HG03457 (cell line): ENCODE measurements at regions not wholly inside any gene's neighbourhood (a gene's known extent, or its start where the extent isn't known, plus 50 kb on each side); places are given as distances from the start of the nearest gene placed in this dataset.

Experiments
- ATAC-seq: cut with Tn5 transposase; IDR thresholded peaks from one replicate; pipeline ENCODE4 v1.9.1; 2021; ENCODE audit warnings: moderate number of reproducible peaks; ENCODE audit not compliant: unreplicated experiment

GRCh38 chr4:137209240-137209639, 323.1 kb downstream of the PCDH18 start:
- no peak for ATAC-seq

GRCh38 chr4:137206781-137207180, 325.5 kb downstream of the PCDH18 start:
- ATAC-seq = no peak

- ATAC-seq = no peak
These were observed 328.7 kb downstream of the PCDH18 start for GRCh38 chr4:137203601-137204000.

- no peak for ATAC-seq
These were observed 332.0 kb downstream of the PCDH18 start for GRCh38 chr4:137200322-137200721.

GRCh38 chr4:137198791-137199190, 333.5 kb downstream of the PCDH18 start:
- ATAC-seq = no peak

- no peak for ATAC-seq
These were observed 337.6 kb downstream of the PCDH18 start for GRCh38 chr4:137194670-137195069.

- ATAC-seq = no peak
These were observed 338.7 kb downstream of the PCDH18 start for GRCh38 chr4:137193564-137193963.

GRCh38 chr4:137181293-137181899, 350.9 kb downstream of the PCDH18 start:
- no peak for ATAC-seq

GRCh38 chr4:137180349-137180748, 351.9 kb downstream of the PCDH18 start:
- no peak for ATAC-seq

- ATAC-seq = no peak
These were observed 375.5 kb downstream of the PCDH18 start for GRCh38 chr4:137156807-137157206.

GRCh38 chr4:137156054-137156453, 376.2 kb downstream of the PCDH18 start:
- ATAC-seq = no peak

GRCh38 chr4:137131201-137131600, 401.1 kb downstream of the PCDH18 start:
- no peak for ATAC-seq

- ATAC-seq = no peak
These were observed 402.4 kb downstream of the PCDH18 start for GRCh38 chr4:137129845-137130244.

GRCh38 chr4:137129441-137129840, 402.9 kb downstream of the PCDH18 start:
- ATAC-seq = no peak

- no peak for ATAC-seq
These were observed 407.3 kb downstream of the PCDH18 start for GRCh38 chr4:137125011-137125410.

GRCh38 chr4:137124278-137124932, 407.9 kb downstream of the PCDH18 start:
- ATAC-seq = peak; percentile 84

- no peak for ATAC-seq
These were observed 409.4 kb downstream of the PCDH18 start for GRCh38 chr4:137122876-137123275.

- no peak for ATAC-seq
These were observed 416.1 kb downstream of the PCDH18 start for GRCh38 chr4:137116144-137116543.

GRCh38 chr4:137106733-137107132, 425.6 kb downstream of the PCDH18 start:
- ATAC-seq = no peak

GRCh38 chr4:137106287-137106686, 426.0 kb downstream of the PCDH18 start:
- ATAC-seq = no peak

GRCh38 chr4:137090951-137091350, 441.3 kb downstream of the PCDH18 start:
- no peak for ATAC-seq

GRCh38 chr4:137083571-137084135, 448.6 kb downstream of the PCDH18 start:
- no peak for ATAC-seq
